H1 (cell line): ENCODE measurements at regions not wholly inside any gene's neighbourhood (a gene's known extent, or its start where the extent isn't known, plus 50 kb on each side); places are given as distances from the start of the nearest gene placed in this dataset.

ENCODE experiments used
- CTCF ChIA-PET: fragments of 300-600 bp; sonication (Branson Sonifier 250); formaldehyde crosslinking; loops from one replicate; lab custom pipeline; 2021; ENCODE audit not compliant: partially characterized antibody; lab: Charles Lee
- POLR2A ChIA-PET: fragments of 300-600 bp; sonication (Branson Sonifier 250); formaldehyde crosslinking; loops from one replicate; lab custom pipeline; 2021; ENCODE audit warnings: inconsistent platforms; ENCODE audit not compliant: partially characterized antibody; lab: Charles Lee
- DNase-seq, 2 experiments: peaks; one replicate each; pipeline versions ENCODE4 v3.0.0 to v3.0.0-alpha.2; 2010 to 2022; ENCODE audit warnings: low spot score in 2 of 2, low read depth in 1 of 2, mixed read lengths in 1 of 2
- FAIRE-seq: peaks from 2 replicates; lab custom pipeline; 2011; peaks lifted over from hg19 to GRCh38; lab: Jason Lieb, UNC
- H2AFZ ChIP-seq: 2 replicates; pipeline ENCODE4 v1.8.1; 2012; ENCODE audit warnings: low read length, inconsistent platforms
- H2AK5ac ChIP-seq: 2 replicates; pipeline ENCODE4 v1.6.1; 2013; ENCODE audit warnings: low read depth, low read length
- H2BK120ac ChIP-seq: replicated peaks from 2 replicates; pipeline ENCODE3; 2013; ENCODE audit warnings: low read depth, low read length, inconsistent platforms
- H2BK12ac ChIP-seq: 2 replicates; pipeline ENCODE4 v1.6.1; 2013; ENCODE audit warnings: low read depth, low read length
- H2BK15ac ChIP-seq: 2 replicates; pipeline ENCODE4 v1.6.1; 2013; ENCODE audit warnings: low read length
- H2BK20ac ChIP-seq: 2 replicates; pipeline ENCODE4 v1.6.1; 2013; ENCODE audit warnings: low read length
- H2BK5ac ChIP-seq: 2 replicates; pipeline ENCODE4 v1.6.1; 2013; ENCODE audit warnings: low read depth, low read length
- H3K14ac ChIP-seq: 2 replicates; pipeline ENCODE4 v1.6.1; 2013; ENCODE audit warnings: inconsistent platforms; ENCODE audit not compliant: insufficient read length
- H3K18ac ChIP-seq: 2 replicates; pipeline ENCODE4 v1.6.1; 2013; ENCODE audit warnings: low read length; ENCODE audit errors: extremely low read depth
- H3K23ac ChIP-seq: 2 replicates; pipeline ENCODE4 v1.6.1; 2013; ENCODE audit warnings: inconsistent platforms; ENCODE audit not compliant: insufficient read length
- H3K23me2 ChIP-seq: 2 replicates; pipeline ENCODE4 v1.6.1; 2013; ENCODE audit warnings: low read depth, low read length
- H3K27ac ChIP-seq: 2 replicates; pipeline ENCODE4 v1.6.1; 2011; ENCODE audit warnings: low read depth, low read length, inconsistent platforms
- H3K27me3 ChIP-seq, 4 experiments: replicated peaks in 1 of 4; 1 replicate in 1 of 4; 2 replicates in 3 of 4; pipeline versions ENCODE4 v1.6.1 to v1.8.1; 2011 to 2013; ENCODE audit warnings: low read length in 3 of 4, mild to moderate bottlenecking in 3 of 4, inconsistent platforms in 2 of 4, mixed read lengths in 2 of 4, moderate library complexity in 1 of 4; ENCODE audit not compliant: control insufficient read depth in 3 of 4, insufficient read depth in 3 of 4; ENCODE audit errors: extremely low read depth in 1 of 4
- H3K36me3 ChIP-seq, 4 experiments: 2 replicates each; pipeline versions ENCODE4 v1.6.1 to v1.8.1; 2011 to 2013; ENCODE audit warnings: mild to moderate bottlenecking in 4 of 4, low read length in 3 of 4, moderate library complexity in 2 of 4, control low read depth in 1 of 4, inconsistent platforms in 1 of 4; ENCODE audit not compliant: insufficient read depth in 4 of 4, control insufficient read depth in 2 of 4
- H3K4ac ChIP-seq: replicated peaks from 2 replicates; pipeline ENCODE3; 2013; ENCODE audit warnings: low read length, low read depth, mixed read lengths, inconsistent platforms; ENCODE audit not compliant: insufficient read length
- H3K4me1 ChIP-seq, 4 experiments: replicated peaks in 1 of 4; 1 replicate in 1 of 4; 2 replicates in 3 of 4; pipeline versions ENCODE4 v1.6.1 to v1.8.1; 2011 to 2013; ENCODE audit warnings: low read length in 3 of 4, inconsistent platforms in 2 of 4, mixed read lengths in 1 of 4; ENCODE audit not compliant: insufficient read depth in 4 of 4, control insufficient read depth in 3 of 4
- H3K4me2 ChIP-seq, 2 experiments: 2 replicates each; pipeline versions ENCODE4 v1.6.1 to v1.8.1; 2011 to 2013; ENCODE audit warnings: low read depth in 2 of 2, low read length in 2 of 2, control low read depth in 1 of 2, inconsistent platforms in 1 of 2, mild to moderate bottlenecking in 1 of 2; ENCODE audit not compliant: insufficient read depth in 1 of 2
- H3K4me3 ChIP-seq, 4 experiments: fragments of 200-600, 300-600 bp in 1 of 4; sonication (generic), shearing (Covaris generic), sonication (Bioruptor Twin) in 1 of 4; 2 replicates each; pipeline versions ENCODE4 v1.5.1 to v1.8.1; 2011 to 2016; ENCODE audit warnings: low read length in 4 of 4, low read depth in 3 of 4, control low read depth in 2 of 4, inconsistent platforms in 2 of 4, mild to moderate bottlenecking in 2 of 4, mixed read lengths in 1 of 4, moderate library complexity in 1 of 4; ENCODE audit not compliant: insufficient read depth in 2 of 4; ENCODE audit errors: extremely low read depth in 1 of 4
- H3K56ac ChIP-seq: replicated peaks from 2 replicates; pipeline ENCODE3; 2013; ENCODE audit warnings: low read depth, mild to moderate bottlenecking, mixed read lengths, low read length, inconsistent platforms; ENCODE audit not compliant: insufficient read length
- H3K79me1 ChIP-seq: 2 replicates; pipeline ENCODE4 v1.6.1; 2013; ENCODE audit warnings: low read depth, low read length, control low read depth
- H3K79me2 ChIP-seq, 2 experiments: 2 replicates each; pipeline versions ENCODE4 v1.6.1 to v1.8.1; 2012 to 2013; ENCODE audit warnings: low read length in 2 of 2, mild to moderate bottlenecking in 2 of 2, inconsistent platforms in 1 of 2; ENCODE audit not compliant: insufficient read depth in 2 of 2, control insufficient read depth in 1 of 2
- H3K9ac ChIP-seq, 4 experiments: replicated peaks in 1 of 4; 1 replicate in 1 of 4; 2 replicates in 3 of 4; pipeline versions ENCODE4 v1.6.1 to v1.8.1; 2011 to 2013; ENCODE audit warnings: low read depth in 3 of 4, low read length in 3 of 4, control low read depth in 2 of 4, mild to moderate bottlenecking in 2 of 4, moderate library complexity in 2 of 4, inconsistent platforms in 1 of 4; ENCODE audit errors: extremely low read depth in 1 of 4
- H3K9me3 ChIP-seq, 2 experiments: 2 replicates each; pipeline versions ENCODE4 v1.6.1 to v1.8.1; 2012 to 2013; ENCODE audit warnings: mild to moderate bottlenecking in 2 of 2, moderate library complexity in 2 of 2, control low read depth in 1 of 2, inconsistent platforms in 1 of 2, low read depth in 1 of 2, low read length in 1 of 2, mixed read lengths in 1 of 2; ENCODE audit not compliant: insufficient read depth in 2 of 2
- H4K20me1 ChIP-seq, 2 experiments: replicated peaks in 1 of 2; 2 replicates each; pipeline versions ENCODE3 to v1.8.1; 2011 to 2013; ENCODE audit warnings: inconsistent platforms in 2 of 2, low read length in 2 of 2, mild to moderate bottlenecking in 1 of 2; ENCODE audit not compliant: insufficient read depth in 2 of 2, control insufficient read depth in 1 of 2
- H4K5ac ChIP-seq: 2 replicates; pipeline ENCODE4 v1.6.1; 2013; ENCODE audit warnings: low read length, low read depth, mixed read lengths, inconsistent platforms; ENCODE audit not compliant: insufficient read length
- H4K8ac ChIP-seq: 2 replicates; pipeline ENCODE4 v1.8.0; 2013; ENCODE audit warnings: mild to moderate bottlenecking, moderate library complexity, low read length, inconsistent platforms; ENCODE audit not compliant: insufficient read depth; ENCODE audit errors: extremely low read depth
- H4K91ac ChIP-seq: replicated peaks from 2 replicates; pipeline ENCODE3; 2013; ENCODE audit warnings: low read length, mixed read lengths, inconsistent platforms; ENCODE audit not compliant: insufficient read length
- KDM1A ChIP-seq: fragments of 200-600, 300-600 bp; sonication (generic); IDR thresholded peaks from 2 replicates; pipeline ENCODE4 v1.7.1; 2016; ENCODE audit warnings: mild to moderate bottlenecking, low read length, borderline replicate concordance
- WGBS, 2 experiments: shearing (Covaris generic) in 1 of 2; methylation state at CpG; one replicate each; pipeline versions ENCODE4 v1.1.6 to v1.1.7; 2013 to 2015; ENCODE audit warnings: low lambda C conversion rate in 2 of 2, mixed read lengths in 2 of 2, inconsistent platforms in 1 of 2, low coverage in 1 of 2, missing lambda C conversion rate in 1 of 2; ENCODE audit not compliant: insufficient replicate concordance in 2 of 2, insufficient coverage in 1 of 2, insufficient read length in 1 of 2; ENCODE audit errors: extremely low coverage in 1 of 2, missing lambda C conversion rate in 1 of 2; 5-methylcytosine and 5-hydroxymethylcytosine counted together

DNA sequence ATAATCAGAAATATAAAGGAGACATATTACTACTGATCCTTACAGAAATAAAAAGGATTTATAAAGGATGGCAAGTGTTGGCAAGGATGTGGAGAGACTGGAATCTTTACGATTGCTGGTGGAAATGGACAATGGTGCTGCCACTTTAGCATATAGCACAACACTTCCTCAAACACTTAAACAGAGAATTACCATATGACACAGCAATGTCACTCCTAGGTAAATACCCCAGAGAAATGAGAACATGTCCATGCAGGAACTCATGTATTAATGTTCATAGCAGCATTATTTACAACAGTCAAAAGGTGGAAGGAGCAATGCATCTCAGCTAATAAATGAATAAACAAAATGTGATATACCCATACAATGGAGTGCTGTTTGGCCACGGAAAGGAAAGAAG, 137.5 kb downstream of the NDUFA10 start:
- Histone ChIP-seq H3K23ac (no peak overlapping the region), H2BK12ac (no peak overlapping the region), H3K14ac (no peak overlapping the region), H3K27me3 (no peaks in the 10 kb centered on the region), H2AK5ac (no peak overlapping the region), H3K4me2 (no peak overlapping the region), H3K79me1 (no peaks in the 10 kb centered on the region), H3K27ac (no peak overlapping the region), H4K8ac (no peak overlapping the region), H2AFZ (no peak overlapping the region), H2BK20ac (no peak overlapping the region), H3K9ac (no peak overlapping the region), H4K20me1 (no peaks in the 10 kb centered on the region), H4K91ac (no peak overlapping the region), H3K56ac (no peak overlapping the region), H2BK15ac (no peak overlapping the region), H3K36me3 (no peaks in the 10 kb centered on the region), H3K4ac (no peak overlapping the region), H3K9me3 (peaks cover 15 to 16% of the 10 kb centered on the region in 2 experiments), H4K5ac (no peak overlapping the region), H3K4me1 (no peaks in the 10 kb centered on the region), H3K4me3 (no peak overlapping the region), H2BK120ac (no peak overlapping the region), H3K79me2 (no peaks in the 10 kb centered on the region), H3K18ac (no peak overlapping the region), H3K23me2 (no peaks in the 10 kb centered on the region), H2BK5ac (no peak overlapping the region)
- FAIRE-seq (no peak), DNase-seq (no peak)
- ChIA-PET POLR2A (no interaction called here), CTCF (no interaction called here)
- 89% methylated on average over 2 of the region's 2 CpGs; no CpG with 5 or more reads in 1 of the 2 experiments for WGBS, 2 experiments
- no peak for TF ChIP-seq KDM1A
